IMR-90 (cell line): ENCODE measurements at regions not wholly inside any gene's neighbourhood (a gene's known extent, or its start where the extent isn't known, plus 50 kb on each side); places are given as distances from the start of the nearest gene placed in this dataset.

ENCODE experiments used
- ATAC-seq: fragments of 200-7000 bp; cut with Tn5 transposase; 2 replicates; pipeline ENCODE4 v1.9.1; 2020; ENCODE audit warnings: low read depth, mild to moderate bottlenecking, moderate library complexity
- BruUV-seq: library from RNA; stranded (reverse); fragments of 400-500 nt; replicated peaks from 2 replicates; lab custom pipeline; 2021; lab: Mats Ljungman, UMichigan
- CTCF ChIA-PET: fragments of 300-600 bp; formaldehyde crosslinking; extraction: SDS; loops from one replicate; lab custom pipeline; 2021; ENCODE audit warnings: antibody characterized with exemption; lab: Yijun Ruan, JAX
- POLR2A ChIA-PET: fragments of 300-600 bp; sonication (Branson Sonifier 250); formaldehyde crosslinking; loops from one replicate; lab custom pipeline; 2022; ENCODE audit warnings: antibody characterized with exemption; ENCODE audit not compliant: unreplicated experiment; lab: Charles Lee
- DNase-seq: peaks from one replicate; pipeline ENCODE4 v3.0.0; 2013
- H2AFZ ChIP-seq: replicated peaks from 2 replicates; pipeline ENCODE3; 2013; ENCODE audit warnings: low read length, mild to moderate bottlenecking; ENCODE audit not compliant: poor library complexity
- H2AK5ac ChIP-seq: 2 replicates; pipeline ENCODE4 v1.6.1; 2013; ENCODE audit warnings: low read depth, low read length, inconsistent platforms
- H2AK9ac ChIP-seq: replicated peaks from 2 replicates; pipeline ENCODE3; 2013; ENCODE audit warnings: mild to moderate bottlenecking, low read depth, low read length, moderate library complexity; ENCODE audit not compliant: poor library complexity
- H2BK120ac ChIP-seq: 2 replicates; pipeline ENCODE4 v1.6.1; 2013; ENCODE audit warnings: low read depth, low read length, inconsistent platforms
- H2BK15ac ChIP-seq: 3 replicates; pipeline ENCODE4 v1.6.1; 2013; ENCODE audit warnings: low read depth, low read length, inconsistent platforms
- H2BK20ac ChIP-seq: 2 replicates; pipeline ENCODE4 v1.6.1; 2013; ENCODE audit warnings: low read depth, mild to moderate bottlenecking, inconsistent platforms, low read length, moderate library complexity
- H2BK5ac ChIP-seq: 2 replicates; pipeline ENCODE4 v1.6.1; 2013; ENCODE audit warnings: mild to moderate bottlenecking, low read depth, low read length, inconsistent platforms; ENCODE audit not compliant: poor library complexity, severe bottlenecking
- H3K14ac ChIP-seq: replicated peaks from 2 replicates; pipeline ENCODE4 v1.6.1; 2013; ENCODE audit warnings: low read depth, low read length, inconsistent platforms
- H3K18ac ChIP-seq: 2 replicates; pipeline ENCODE4 v1.6.1; 2013; ENCODE audit warnings: low read depth, low read length, control low read depth
- H3K23ac ChIP-seq: 2 replicates; pipeline ENCODE4 v1.6.1; 2013; ENCODE audit warnings: low read depth, low read length, inconsistent platforms
- H3K27ac ChIP-seq: 2 replicates; pipeline ENCODE4 v1.5.1; 2013; ENCODE audit warnings: mild to moderate bottlenecking, control low read depth, low read length; ENCODE audit not compliant: insufficient read depth
- H3K27me3 ChIP-seq: 2 replicates; pipeline ENCODE4 v1.6.1; 2013; ENCODE audit warnings: low read length; ENCODE audit not compliant: control insufficient read depth, insufficient read depth
- H3K36me3 ChIP-seq: 2 replicates; pipeline ENCODE4 v1.6.1; 2013; ENCODE audit warnings: low read length, mixed read lengths; ENCODE audit not compliant: control insufficient read depth, insufficient read depth
- H3K4ac ChIP-seq: 2 replicates; pipeline ENCODE4 v1.6.1; 2013; ENCODE audit warnings: low read depth, low read length, inconsistent platforms
- H3K4me1 ChIP-seq: 2 replicates; pipeline ENCODE4 v1.6.1; 2013; ENCODE audit warnings: low read length, mixed read lengths; ENCODE audit not compliant: control insufficient read depth, insufficient read depth
- H3K4me2 ChIP-seq: 2 replicates; pipeline ENCODE4 v1.6.1; 2013; ENCODE audit warnings: low read depth, mild to moderate bottlenecking, control low read depth, low read length, moderate library complexity
- H3K4me3 ChIP-seq: 2 replicates; pipeline ENCODE4 v1.5.1; 2013; ENCODE audit warnings: low read depth, mild to moderate bottlenecking, control low read depth, low read length, moderate library complexity; ENCODE audit not compliant: insufficient read depth
- H3K56ac ChIP-seq: 2 replicates; pipeline ENCODE4 v1.6.1; 2013; ENCODE audit warnings: low read length, inconsistent platforms; ENCODE audit not compliant: insufficient read depth; ENCODE audit errors: extremely low read depth
- H3K79me1 ChIP-seq, 2 experiments: 2 replicates each; pipeline ENCODE4 v1.6.1; 2013; ENCODE audit warnings: low read length in 2 of 2, inconsistent platforms in 1 of 2, low read depth in 1 of 2
- H3K9ac ChIP-seq: 2 replicates; pipeline ENCODE4 v1.6.1; 2013; ENCODE audit warnings: low read depth, low read length, control low read depth
- H3K9me1 ChIP-seq: 2 replicates; pipeline ENCODE4 v1.6.1; 2013; ENCODE audit warnings: low read length, inconsistent platforms; ENCODE audit not compliant: insufficient read depth
- H3K9me3 ChIP-seq: 2 replicates; pipeline ENCODE4 v1.6.1; 2013; ENCODE audit warnings: low read length; ENCODE audit not compliant: control insufficient read depth, insufficient read depth
- H4K20me1 ChIP-seq: 2 replicates; pipeline ENCODE4 v1.6.1; 2013; ENCODE audit warnings: low read length, inconsistent platforms; ENCODE audit not compliant: insufficient read depth
- H4K5ac ChIP-seq: 2 replicates; pipeline ENCODE4 v1.6.1; 2013; ENCODE audit warnings: mild to moderate bottlenecking, low read depth, low read length, control low read depth
- H4K8ac ChIP-seq, 2 experiments: 2 replicates each; pipeline ENCODE4 v1.6.1; 2013; ENCODE audit warnings: low read depth in 2 of 2, low read length in 2 of 2, control low read depth in 1 of 2, inconsistent platforms in 1 of 2
- H4K91ac ChIP-seq: 2 replicates; pipeline ENCODE4 v1.6.1; 2013; ENCODE audit warnings: low read depth, low read length, inconsistent platforms; ENCODE audit not compliant: insufficient read depth
- BHLHE40 ChIP-seq: fragments of 150-350 bp; IDR thresholded peaks from 2 replicates; pipeline ENCODE4 v1.6.1; 2016; ENCODE audit warnings: mild to moderate bottlenecking, low read depth, low read length
- CEBPB ChIP-seq: IDR thresholded peaks from 2 replicates; pipeline ENCODE4 v1.6.1; 2012; ENCODE audit warnings: low read depth, low read length, improper control_type of control experiment
- CHD1 ChIP-seq: IDR thresholded peaks from 2 replicates; pipeline ENCODE4 v1.6.1; 2012; ENCODE audit warnings: low read depth, low read length, improper control_type of control experiment
- FOS ChIP-seq: fragments of 150-350 bp; IDR thresholded peaks from 2 replicates; pipeline ENCODE4 v1.6.1; 2016; ENCODE audit warnings: low read depth, low read length
- MAFK ChIP-seq: IDR thresholded peaks from 2 replicates; pipeline ENCODE4 v1.6.1; 2012; ENCODE audit warnings: low read depth, low read length, improper control_type of control experiment
- MAZ ChIP-seq: IDR thresholded peaks from 2 replicates; pipeline ENCODE4 v1.6.1; 2012; ENCODE audit warnings: low read depth, mild to moderate bottlenecking, low read length, improper control_type of control experiment, moderate library complexity, borderline replicate concordance
- MXI1 ChIP-seq: IDR thresholded peaks from 2 replicates; pipeline ENCODE4 v1.6.1; 2012; ENCODE audit warnings: low read depth, mild to moderate bottlenecking, low read length, moderate library complexity, borderline replicate concordance
- NFE2L2 ChIP-seq: fragments of 150-350 bp; IDR thresholded peaks from 2 replicates; pipeline ENCODE4 v1.6.1; 2016; ENCODE audit warnings: low read depth, mild to moderate bottlenecking, low read length
- POLR2A ChIP-seq: IDR thresholded peaks from 2 replicates; pipeline ENCODE4 v1.6.1; 2012; ENCODE audit warnings: mild to moderate bottlenecking, low read depth, low read length
- RAD21 ChIP-seq: IDR thresholded peaks from 2 replicates; pipeline ENCODE4 v1.6.1; 2012; ENCODE audit warnings: low read length, improper control_type of control experiment
- RCOR1 ChIP-seq: IDR thresholded peaks from 2 replicates; pipeline ENCODE4 v1.6.1; 2012; ENCODE audit warnings: mild to moderate bottlenecking, low read length, improper control_type of control experiment; ENCODE audit not compliant: insufficient replicate concordance
- RFX5 ChIP-seq: IDR thresholded peaks from 2 replicates; pipeline ENCODE4 v1.8.0; 2012; ENCODE audit warnings: low read depth, mild to moderate bottlenecking, low read length, moderate library complexity
- SMC3 ChIP-seq: fragments of 150-350 bp; IDR thresholded peaks from 2 replicates; pipeline ENCODE4 v1.6.1; 2016; ENCODE audit warnings: low read depth, mild to moderate bottlenecking, antibody characterized with exemption, low read length, moderate library complexity
- WGBS, 2 experiments: methylation state at CpG; one replicate each; pipeline versions ENCODE4 v1.1.5 to v1.1.7; 2013; ENCODE audit warnings: missing lambda C conversion rate in 2 of 2; ENCODE audit not compliant: insufficient read length in 1 of 2; ENCODE audit errors: extremely low coverage in 2 of 2; 5-methylcytosine and 5-hydroxymethylcytosine counted together
- dilution Hi-C: fragments of 300-500 bp; cut with HindIII; formaldehyde crosslinking; loops from one replicate; pipeline ENCODE4 v1.14.3; 2018; ENCODE audit warnings: low sequenced_read_pairs; ENCODE audit not compliant: unreplicated experiment
- in situ Hi-C: fragments of 300-500 bp; cut with MboI; formaldehyde crosslinking; loops from 3 replicates; pipeline ENCODE4 v1.14.3; 2019; ENCODE audit warnings: low sequenced_read_pairs, inconsistent platforms, mixed read lengths
- intact Hi-C: fragments of 100-400 bp; cut with micrococcal nuclease; formaldehyde crosslinking; loops from 2 replicates; pipeline ENCODE4 v1.10.0; 2022
- TF ChIP-seq, protein P1 (sequence below): fragments of 150-350 bp; IDR thresholded peaks from 2 replicates; pipeline ENCODE4 v1.6.1; 2017; ENCODE audit warnings: mild to moderate bottlenecking, antibody characterized with exemption, low read length, low read depth
- TF ChIP-seq, protein P2 (sequence below): fragments of 150-350 bp; IDR thresholded peaks from 2 replicates; pipeline ENCODE4 v1.6.1; 2016; ENCODE audit warnings: low read depth, mild to moderate bottlenecking, low read length, moderate library complexity, borderline replicate concordance
- TF ChIP-seq, protein P3 (sequence below): conservative IDR thresholded peaks from 2 replicates; pipeline ENCODE4 v1.5.1; 2012; ENCODE audit warnings: mild to moderate bottlenecking, low read depth, low read length, improper control_type of control experiment

DNA sequence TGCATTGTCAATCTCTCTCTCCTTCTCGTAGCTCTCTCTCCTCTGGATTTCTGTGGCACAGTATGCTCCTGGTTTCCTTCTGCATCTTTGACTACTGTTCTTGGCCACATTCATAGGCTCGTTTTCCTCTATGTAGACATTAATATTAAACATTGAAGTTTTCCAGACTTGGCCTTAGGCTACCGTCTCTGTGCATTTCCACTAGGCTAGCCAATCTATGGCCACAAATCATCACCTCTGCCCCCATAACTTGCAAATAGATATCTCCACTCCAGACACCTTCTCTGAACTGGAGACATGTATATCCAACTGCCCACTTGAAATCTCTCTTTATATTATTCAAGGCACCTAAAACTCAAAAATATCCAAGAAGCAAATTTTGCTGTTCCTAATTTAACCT is 768.5 kb downstream of the TSN start:
- H4K8ac ChIP-seq: no peak overlapping the region
- no peaks in the 10 kb centered on the region for H3K9me1 ChIP-seq
- H3K14ac ChIP-seq: no peak overlapping the region
- WGBS, 2 experiments: no CpG with 5 or more reads among the region's 3 CpGs
- H4K91ac ChIP-seq: no peak overlapping the region
- H3K27me3 ChIP-seq: no peaks in the 10 kb centered on the region
- intact Hi-C loops (no loop called here), in situ Hi-C loops (no loop called here), dilution Hi-C loops (no loop called here)
- H3K4me2 ChIP-seq: no peak overlapping the region
- no peaks in the 10 kb centered on the region for H3K79me1 ChIP-seq
- ChIA-PET POLR2A (no interaction called here), CTCF (interaction anchor here (0.6 kb wide), 1 partner anchor 1309 kb away, joined by 3 read pairs; no protein-coding TSS in a partner anchor)
- no peak overlapping the region for H3K27ac ChIP-seq
- H3K36me3 ChIP-seq: no peaks in the 10 kb centered on the region
- no peaks in the 10 kb centered on the region for H4K20me1 ChIP-seq
- H3K18ac ChIP-seq: no peak overlapping the region
- H2AK5ac ChIP-seq: no peak overlapping the region
- H3K9ac ChIP-seq: no peak overlapping the region
- no peak overlapping the region for H3K4me3 ChIP-seq
- no peak for DNase-seq
- H2BK20ac ChIP-seq: no peak overlapping the region
- H2BK5ac ChIP-seq: no peak overlapping the region
- no TSS peak for BruUV-seq
- peaks cover 5% of the 10 kb centered on the region; the same call in 1 of the 2 replicates for H3K9me3 ChIP-seq
- no peak overlapping the region for H2AK9ac ChIP-seq
- no peak overlapping the region for H3K56ac ChIP-seq
- H4K5ac ChIP-seq: no peak overlapping the region
- no peaks in the 10 kb centered on the region for H3K4me1 ChIP-seq
- H2BK120ac ChIP-seq: no peak overlapping the region
- no peak overlapping the region for H3K23ac ChIP-seq
- no peak for ATAC-seq
- H2BK15ac ChIP-seq: no peak overlapping the region
- no peak overlapping the region for H3K4ac ChIP-seq
- no peak for TF ChIP-seq POLR2A
- TF ChIP-seq CHD1: no peak
- TF ChIP-seq, protein P1, sequence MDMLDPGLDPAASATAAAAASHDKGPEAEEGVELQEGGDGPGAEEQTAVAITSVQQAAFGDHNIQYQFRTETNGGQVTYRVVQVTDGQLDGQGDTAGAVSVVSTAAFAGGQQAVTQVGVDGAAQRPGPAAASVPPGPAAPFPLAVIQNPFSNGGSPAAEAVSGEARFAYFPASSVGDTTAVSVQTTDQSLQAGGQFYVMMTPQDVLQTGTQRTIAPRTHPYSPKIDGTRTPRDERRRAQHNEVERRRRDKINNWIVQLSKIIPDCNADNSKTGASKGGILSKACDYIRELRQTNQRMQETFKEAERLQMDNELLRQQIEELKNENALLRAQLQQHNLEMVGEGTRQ: no peak
- no peak for TF ChIP-seq MAZ
- no peak for TF ChIP-seq BHLHE40
- TF ChIP-seq, protein P2, sequence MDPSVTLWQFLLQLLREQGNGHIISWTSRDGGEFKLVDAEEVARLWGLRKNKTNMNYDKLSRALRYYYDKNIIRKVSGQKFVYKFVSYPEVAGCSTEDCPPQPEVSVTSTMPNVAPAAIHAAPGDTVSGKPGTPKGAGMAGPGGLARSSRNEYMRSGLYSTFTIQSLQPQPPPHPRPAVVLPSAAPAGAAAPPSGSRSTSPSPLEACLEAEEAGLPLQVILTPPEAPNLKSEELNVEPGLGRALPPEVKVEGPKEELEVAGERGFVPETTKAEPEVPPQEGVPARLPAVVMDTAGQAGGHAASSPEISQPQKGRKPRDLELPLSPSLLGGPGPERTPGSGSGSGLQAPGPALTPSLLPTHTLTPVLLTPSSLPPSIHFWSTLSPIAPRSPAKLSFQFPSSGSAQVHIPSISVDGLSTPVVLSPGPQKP: no peak
- TF ChIP-seq RFX5: no peak
- TF ChIP-seq SMC3: no peak
- no peak for TF ChIP-seq MXI1
- no peak for TF ChIP-seq RAD21
- TF ChIP-seq NFE2L2: no peak
- TF ChIP-seq, protein P3, sequence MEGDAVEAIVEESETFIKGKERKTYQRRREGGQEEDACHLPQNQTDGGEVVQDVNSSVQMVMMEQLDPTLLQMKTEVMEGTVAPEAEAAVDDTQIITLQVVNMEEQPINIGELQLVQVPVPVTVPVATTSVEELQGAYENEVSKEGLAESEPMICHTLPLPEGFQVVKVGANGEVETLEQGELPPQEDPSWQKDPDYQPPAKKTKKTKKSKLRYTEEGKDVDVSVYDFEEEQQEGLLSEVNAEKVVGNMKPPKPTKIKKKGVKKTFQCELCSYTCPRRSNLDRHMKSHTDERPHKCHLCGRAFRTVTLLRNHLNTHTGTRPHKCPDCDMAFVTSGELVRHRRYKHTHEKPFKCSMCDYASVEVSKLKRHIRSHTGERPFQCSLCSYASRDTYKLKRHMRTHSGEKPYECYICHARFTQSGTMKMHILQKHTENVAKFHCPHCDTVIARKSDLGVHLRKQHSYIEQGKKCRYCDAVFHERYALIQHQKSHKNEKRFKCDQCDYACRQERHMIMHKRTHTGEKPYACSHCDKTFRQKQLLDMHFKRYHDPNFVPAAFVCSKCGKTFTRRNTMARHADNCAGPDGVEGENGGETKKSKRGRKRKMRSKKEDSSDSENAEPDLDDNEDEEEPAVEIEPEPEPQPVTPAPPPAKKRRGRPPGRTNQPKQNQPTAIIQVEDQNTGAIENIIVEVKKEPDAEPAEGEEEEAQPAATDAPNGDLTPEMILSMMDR: no peak
- no peak for TF ChIP-seq RCOR1
- no peak for TF ChIP-seq FOS
- no peak for TF ChIP-seq MAFK
- no peak for TF ChIP-seq CEBPB
- no peak overlapping the region for H2AFZ ChIP-seq
